ENCODE measurements at regions not wholly inside any gene's neighbourhood (a gene's known extent, or its start where the extent isn't known, plus 50 kb on each side); places are given as distances from the start of the nearest gene placed in this dataset.

- DNase-seq: no peak
- no peaks in the 10 kb centered on the region for H3K4me1 ChIP-seq
- H3K36me3 ChIP-seq: no peaks in the 10 kb centered on the region
- no peaks in the 10 kb centered on the region for H3K27me3 ChIP-seq
- peaks cover 0 to 11% (median 6%) of the 10 kb centered on the region in 4 donors for H3K9me3 ChIP-seq
- intact Hi-C loops (cut with DNase I): no loop called here
- TF ChIP-seq POLR2A (IDR thresholded peaks at IDR 0.05) (no peak), CTCF (IDR thresholded peaks at IDR 0.05) (no peak), POLR2AphosphoS5 (IDR thresholded peaks at IDR 0.05) (no peak), EP300 (IDR thresholded peaks at IDR 0.05) (no peak)
- 87 to 90% methylated on average over 13 of the region's 13 CpGs for WGBS, 2 donors
- H3K27ac ChIP-seq: no peak overlapping the region
- no peak overlapping the region for H3K4me3 ChIP-seq
Measured at GRCh38 chr1:187630653-187631380, 802.1 kb downstream of the PLA2G4A start.

- DNase-seq: no peak
- H3K4me3 ChIP-seq: no peak overlapping the region
- H3K27ac ChIP-seq: no peak overlapping the region
- TF ChIP-seq POLR2A (IDR thresholded peaks at IDR 0.05): no peak
- TF ChIP-seq POLR2AphosphoS5 (IDR thresholded peaks at IDR 0.05): no peak
- TF ChIP-seq CTCF (IDR thresholded peaks at IDR 0.05): no peak
- no peak for TF ChIP-seq EP300 (IDR thresholded peaks at IDR 0.05)
- intact Hi-C loops (cut with DNase I): no loop called here
- H3K27me3 ChIP-seq: no peaks in the 10 kb centered on the region
- no peaks in the 10 kb centered on the region for H3K4me1 ChIP-seq
- H3K9me3 ChIP-seq: peaks cover 0 to 11% (median 6%) of the 10 kb centered on the region in 4 donors
- H3K36me3 ChIP-seq: no peaks in the 10 kb centered on the region
- 87 to 89% methylated on average over 5 of the region's 5 CpGs for WGBS, 2 donors
Measured at GRCh38 chr1:187631381-187631675, 802.6 kb downstream of the PLA2G4A start.

GRCh38 chr1:187631984-187632383, 803.2 kb downstream of the PLA2G4A start:
- DNase-seq: no peak
- H3K9me3 ChIP-seq: peaks cover 0 to 11% (median 6%) of the 10 kb centered on the region in 4 donors
- WGBS, 2 donors: 73 to 80% methylated on average over 5 of the region's 5 CpGs
- intact Hi-C loops (cut with DNase I): no loop called here
- no peaks in the 10 kb centered on the region for H3K27me3 ChIP-seq
- TF ChIP-seq POLR2A (IDR thresholded peaks at IDR 0.05) (no peak), EP300 (IDR thresholded peaks at IDR 0.05) (no peak), CTCF (IDR thresholded peaks at IDR 0.05) (no peak), POLR2AphosphoS5 (IDR thresholded peaks at IDR 0.05) (no peak)
- no peaks in the 10 kb centered on the region for H3K36me3 ChIP-seq
- no peak overlapping the region for H3K27ac ChIP-seq
- H3K4me1 ChIP-seq: no peaks in the 10 kb centered on the region
- no peak overlapping the region for H3K4me3 ChIP-seq

GRCh38 chr1:187634940-187635339, 806.2 kb downstream of the PLA2G4A start:
- WGBS, 2 donors: 46 to 49% methylated on average over 1 of the region's 1 CpG
- Histone ChIP-seq H3K27me3 (no peaks in the 10 kb centered on the region), H3K9me3 (peaks cover 0 to 11% (median 6%) of the 10 kb centered on the region in 4 donors), H3K27ac (no peak overlapping the region), H3K4me3 (no peak overlapping the region), H3K36me3 (no peaks in the 10 kb centered on the region), H3K4me1 (no peaks in the 10 kb centered on the region)
- no peak for DNase-seq
- intact Hi-C loops (cut with DNase I): no loop called here
- no peak for TF ChIP-seq POLR2AphosphoS5 (IDR thresholded peaks at IDR 0.05)
- TF ChIP-seq POLR2A (IDR thresholded peaks at IDR 0.05): no peak
- no peak for TF ChIP-seq CTCF (IDR thresholded peaks at IDR 0.05)
- TF ChIP-seq EP300 (IDR thresholded peaks at IDR 0.05): no peak

All from sigmoid colon (tissue), 6 donors.